HepG2 (cell line): ENCODE measurements at regions not wholly inside any gene's neighbourhood (a gene's known extent, or its start where the extent isn't known, plus 50 kb on each side); places are given as distances from the start of the nearest gene placed in this dataset.

Experiments used
- ATAC-seq: fragments of 200-7000 bp; cut with Tn5 transposase; 3 replicates; pipeline ENCODE4 v1.9.1; 2020; ENCODE audit warnings: mild to moderate bottlenecking, moderate library complexity
- BruUV-seq: library from RNA; stranded (reverse); fragments of 400-500 nt; replicated peaks from 2 replicates; lab custom pipeline; 2021; lab: Mats Ljungman, UMichigan
- CTCF ChIA-PET: fragments of 300-600 bp; formaldehyde crosslinking; extraction: SDS; loops from one replicate; lab custom pipeline; 2021; ENCODE audit warnings: low total read pairs, inconsistent platforms, low intra/inter-chr PET ratio; lab: Yijun Ruan, JAX
- POLR2A ChIA-PET: fragments of 350-600 bp; sonication (Branson Sonifier 250); formaldehyde crosslinking; loops from one replicate; lab custom pipeline; 2020; ENCODE audit warnings: antibody characterized with exemption, inconsistent platforms; lab: Yijun Ruan, JAX
- DNase-seq: peaks from one replicate; pipeline ENCODE4 v3.0.0-alpha.2; 2015; ENCODE audit warnings: low spot score
- FAIRE-seq: peaks from 3 replicates; lab custom pipeline; 2011; peaks lifted over from hg19 to GRCh38; lab: Jason Lieb, UNC
- H2AFZ ChIP-seq: one replicate; pipeline ENCODE4 v1.6.1; 2011; ENCODE audit warnings: low read length, inconsistent platforms
- H3K27ac ChIP-seq: fragments of 300-600 bp; 3 replicates; pipeline ENCODE4 v1.8.0; 2011; ENCODE audit warnings: mixed run types, mild to moderate bottlenecking, mixed read lengths, low read length, inconsistent platforms; ENCODE audit not compliant: insufficient read depth; ENCODE audit errors: extremely low read length
- H3K27me3 ChIP-seq, 2 experiments: fragments of 200-600 bp in 1 of 2; 2 replicates in 1 of 2; 3 replicates in 1 of 2; pipeline versions ENCODE4 v1.6.0 to v1.8.0; 2011; ENCODE audit warnings: low read length in 2 of 2, mild to moderate bottlenecking in 2 of 2, moderate library complexity in 2 of 2, inconsistent platforms in 1 of 2; ENCODE audit not compliant: insufficient read depth in 2 of 2, control insufficient read depth in 1 of 2
- H3K36me3 ChIP-seq, 2 experiments: fragments of 200-600 bp in 1 of 2; replicated peaks in 1 of 2; 2 replicates in 1 of 2; 3 replicates in 1 of 2; pipeline versions ENCODE4 v1.5.1 to v1.8.0; 2011; ENCODE audit warnings: low read length in 2 of 2, inconsistent platforms in 1 of 2; ENCODE audit not compliant: insufficient read depth in 2 of 2, control insufficient read depth in 1 of 2
- H3K4me1 ChIP-seq: 2 replicates; pipeline ENCODE4 v1.5.1; 2012; ENCODE audit warnings: low read length, inconsistent platforms; ENCODE audit not compliant: insufficient read depth
- H3K4me2 ChIP-seq: 2 replicates; pipeline ENCODE4 v1.6.0; 2011; ENCODE audit warnings: low read depth, low read length, inconsistent platforms
- H3K4me3 ChIP-seq, 3 experiments: fragments of 200-600 bp in 1 of 3; sonication (generic), shearing (Covaris generic) in 1 of 3; replicated peaks in 1 of 3; 2 replicates each; pipeline ENCODE4 v1.5.1; 2011 to 2016; ENCODE audit warnings: low read length in 3 of 3, inconsistent platforms in 2 of 3, low read depth in 2 of 3, mild to moderate bottlenecking in 2 of 3, control low read depth in 1 of 3, mixed read lengths in 1 of 3; ENCODE audit not compliant: insufficient read depth in 1 of 3
- H3K79me2 ChIP-seq: one replicate; pipeline ENCODE4 v1.6.1; 2011; ENCODE audit warnings: low read length, inconsistent platforms; ENCODE audit not compliant: insufficient read depth
- H3K9ac ChIP-seq: 2 replicates; pipeline ENCODE4 v1.6.0; 2011; ENCODE audit warnings: mild to moderate bottlenecking, low read depth, low read length, inconsistent platforms; ENCODE audit not compliant: insufficient read depth
- H3K9me3 ChIP-seq: 2 replicates; pipeline ENCODE4 v1.5.1; 2012; ENCODE audit warnings: mild to moderate bottlenecking, low read length
- H4K20me1 ChIP-seq: 2 replicates; pipeline ENCODE4 v1.6.0; 2011; ENCODE audit warnings: inconsistent platforms, mild to moderate bottlenecking, low read length, moderate library complexity; ENCODE audit not compliant: insufficient read depth
- FOXK1 ChIP-seq: sonication (generic); formaldehyde crosslinking; IDR thresholded peaks from 2 replicates; pipeline ENCODE4 v1.4.0; 2020; ENCODE audit warnings: low read depth, missing genetic modification reagents, borderline replicate concordance
- IRX3 ChIP-seq: sonication (generic); formaldehyde crosslinking; IDR thresholded peaks from 2 replicates; pipeline ENCODE4 v1.8.1; 2023; ENCODE audit warnings: mild to moderate bottlenecking, low read depth, missing genetic modification reagents, borderline replicate concordance
- KLF9 ChIP-seq: IDR thresholded peaks from 2 replicates; pipeline ENCODE4 v1.6.1; 2016; ENCODE audit warnings: low read depth
- PRPF4 ChIP-seq: fragments of 200-400 bp; formaldehyde crosslinking; IDR thresholded peaks from 2 replicates; pipeline ENCODE4 v1.6.1; 2016; ENCODE audit warnings: low read length, low read depth; ENCODE audit not compliant: poor library complexity, severe bottlenecking
- TOPORS ChIP-seq: sonication (generic); formaldehyde crosslinking; IDR thresholded peaks from 2 replicates; pipeline ENCODE4 v1.8.0; 2023; ENCODE audit warnings: mild to moderate bottlenecking, missing genetic modification reagents
- ZBTB25 ChIP-seq: IDR thresholded peaks from 2 replicates; pipeline ENCODE4 v1.6.1; 2018; ENCODE audit warnings: missing genetic modification reagents
- ZNF354B ChIP-seq: sonication (generic); formaldehyde crosslinking; IDR thresholded peaks from 2 replicates; pipeline ENCODE4 v1.8.0; 2022; ENCODE audit warnings: mild to moderate bottlenecking, missing genetic modification reagents
- ZNF576 ChIP-seq: sonication (generic); formaldehyde crosslinking; IDR thresholded peaks from 2 replicates; pipeline ENCODE4 v1.4.0; 2020; ENCODE audit warnings: mild to moderate bottlenecking, missing genetic modification reagents
- WGBS: methylation state at CpG from one replicate; pipeline ENCODE4 v1.1.6; 2017; ENCODE audit warnings: low lambda C conversion rate; 5-methylcytosine and 5-hydroxymethylcytosine counted together
- in situ Hi-C: cut with HindIII; loops from 2 replicates; pipeline ENCODE4 v1.10.0; 2017; ENCODE audit warnings: low pct_unique_long_range_greater_than_20kb; ENCODE audit not compliant: extremely low pct_ligation_motif_present
- intact Hi-C: fragments of 100-400 bp; cut with micrococcal nuclease; formaldehyde crosslinking; loops from one replicate; pipeline ENCODE4 v1.10.0; 2022; ENCODE audit not compliant: unreplicated experiment
- TF ChIP-seq, protein P1 (sequence below): sonication (generic); formaldehyde crosslinking; IDR thresholded peaks from 2 replicates; pipeline ENCODE4 v1.4.0; 2020; ENCODE audit warnings: missing genetic modification reagents
- TF ChIP-seq, protein P2 (sequence below): sonication (generic); formaldehyde crosslinking; conservative IDR thresholded peaks from 2 replicates; pipeline ENCODE4 v1.8.0; 2022; ENCODE audit warnings: missing genetic modification reagents
- TF ChIP-seq, protein P3 (sequence below): sonication (generic); formaldehyde crosslinking; IDR thresholded peaks from 2 replicates; pipeline ENCODE4 v1.4.0; 2020; ENCODE audit warnings: missing genetic modification reagents

- 77% methylated on average over 20 of the region's 30 CpGs for WGBS
- DNase-seq (no peak), FAIRE-seq (no peak), ATAC-seq (no peak)
- no TSS peak for BruUV-seq
- in situ Hi-C loops (no loop called here), intact Hi-C loops (no loop called here)
- Histone ChIP-seq H3K36me3 (no peaks in the 10 kb centered on the region), H2AFZ (no peak overlapping the region), H3K4me1 (no peaks in the 10 kb centered on the region), H3K9me3 (no peaks in the 10 kb centered on the region), H4K20me1 (no peaks in the 10 kb centered on the region), H3K9ac (no peak overlapping the region), H3K4me3 (no peak overlapping the region), H3K4me2 (no peak overlapping the region), H3K79me2 (no peaks in the 10 kb centered on the region), H3K27me3 (no peaks in the 10 kb centered on the region), H3K27ac (no peak overlapping the region)
- POLR2A ChIA-PET, result no interaction called here
- CTCF ChIA-PET, result no interaction called here
- TF ChIP-seq FOXK1 (CRISPR knock-in tag) (no peak), IRX3 (CRISPR knock-in tag) (no peak), ZBTB25 (CRISPR knock-in tag) (no peak), TOPORS (no peak), PRPF4 (no peak), ZNF354B (CRISPR knock-in tag) (no peak), KLF9 (CRISPR knock-in tag) (no peak), ZNF576 (CRISPR knock-in tag) (no peak)
- TF ChIP-seq, protein P1, sequence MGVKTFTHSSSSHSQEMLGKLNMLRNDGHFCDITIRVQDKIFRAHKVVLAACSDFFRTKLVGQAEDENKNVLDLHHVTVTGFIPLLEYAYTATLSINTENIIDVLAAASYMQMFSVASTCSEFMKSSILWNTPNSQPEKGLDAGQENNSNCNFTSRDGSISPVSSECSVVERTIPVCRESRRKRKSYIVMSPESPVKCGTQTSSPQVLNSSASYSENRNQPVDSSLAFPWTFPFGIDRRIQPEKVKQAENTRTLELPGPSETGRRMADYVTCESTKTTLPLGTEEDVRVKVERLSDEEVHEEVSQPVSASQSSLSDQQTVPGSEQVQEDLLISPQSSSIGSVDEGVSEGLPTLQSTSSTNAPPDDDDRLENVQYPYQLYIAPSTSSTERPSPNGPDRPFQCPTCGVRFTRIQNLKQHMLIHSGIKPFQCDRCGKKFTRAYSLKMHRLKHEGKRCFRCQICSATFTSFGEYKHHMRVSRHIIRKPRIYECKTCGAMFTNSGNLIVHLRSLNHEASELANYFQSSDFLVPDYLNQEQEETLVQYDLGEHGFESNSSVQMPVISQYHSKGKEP (CRISPR knock-in tag), result no peak
- TF ChIP-seq, protein P2, sequence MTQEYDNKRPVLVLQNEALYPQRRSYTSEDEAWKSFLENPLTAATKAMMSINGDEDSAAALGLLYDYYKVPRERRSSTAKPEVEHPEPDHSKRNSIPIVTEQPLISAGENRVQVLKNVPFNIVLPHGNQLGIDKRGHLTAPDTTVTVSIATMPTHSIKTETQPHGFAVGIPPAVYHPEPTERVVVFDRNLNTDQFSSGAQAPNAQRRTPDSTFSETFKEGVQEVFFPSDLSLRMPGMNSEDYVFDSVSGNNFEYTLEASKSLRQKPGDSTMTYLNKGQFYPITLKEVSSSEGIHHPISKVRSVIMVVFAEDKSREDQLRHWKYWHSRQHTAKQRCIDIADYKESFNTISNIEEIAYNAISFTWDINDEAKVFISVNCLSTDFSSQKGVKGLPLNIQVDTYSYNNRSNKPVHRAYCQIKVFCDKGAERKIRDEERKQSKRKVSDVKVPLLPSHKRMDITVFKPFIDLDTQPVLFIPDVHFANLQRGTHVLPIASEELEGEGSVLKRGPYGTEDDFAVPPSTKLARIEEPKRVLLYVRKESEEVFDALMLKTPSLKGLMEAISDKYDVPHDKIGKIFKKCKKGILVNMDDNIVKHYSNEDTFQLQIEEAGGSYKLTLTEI (CRISPR knock-in tag), result no peak
- TF ChIP-seq, protein P3, sequence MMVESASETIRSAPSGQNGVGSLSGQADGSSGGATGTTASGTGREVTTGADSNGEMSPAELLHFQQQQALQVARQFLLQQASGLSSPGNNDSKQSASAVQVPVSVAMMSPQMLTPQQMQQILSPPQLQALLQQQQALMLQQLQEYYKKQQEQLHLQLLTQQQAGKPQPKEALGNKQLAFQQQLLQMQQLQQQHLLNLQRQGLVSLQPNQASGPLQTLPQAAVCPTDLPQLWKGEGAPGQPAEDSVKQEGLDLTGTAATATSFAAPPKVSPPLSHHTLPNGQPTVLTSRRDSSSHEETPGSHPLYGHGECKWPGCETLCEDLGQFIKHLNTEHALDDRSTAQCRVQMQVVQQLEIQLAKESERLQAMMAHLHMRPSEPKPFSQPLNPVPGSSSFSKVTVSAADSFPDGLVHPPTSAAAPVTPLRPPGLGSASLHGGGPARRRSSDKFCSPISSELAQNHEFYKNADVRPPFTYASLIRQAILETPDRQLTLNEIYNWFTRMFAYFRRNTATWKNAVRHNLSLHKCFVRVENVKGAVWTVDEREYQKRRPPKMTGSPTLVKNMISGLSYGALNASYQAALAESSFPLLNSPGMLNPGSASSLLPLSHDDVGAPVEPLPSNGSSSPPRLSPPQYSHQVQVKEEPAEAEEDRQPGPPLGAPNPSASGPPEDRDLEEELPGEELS (CRISPR knock-in tag), result no peak
These were observed 1293.8 kb upstream of the PCDH9 start for GRCh38 chr13:68523838-68524424.
